H1 (cell line): ENCODE measurements at regions not wholly inside any gene's neighbourhood (a gene's known extent, or its start where the extent isn't known, plus 50 kb on each side); places are given as distances from the start of the nearest gene placed in this dataset.
A peak's percentile ranks its signal among the peaks of the same experiment; 100 is the strongest.
"Not testable (repeated sequence)": the region's sequence is repeated elsewhere in the genome, so short reads cannot be mapped to it uniquely, and the experiment has no call there.

Source experiments
- CTCF ChIA-PET: fragments of 300-600 bp; sonication (Branson Sonifier 250); formaldehyde crosslinking; loops from one replicate; lab custom pipeline; 2021; ENCODE audit not compliant: partially characterized antibody; lab: Charles Lee
- POLR2A ChIA-PET: fragments of 300-600 bp; sonication (Branson Sonifier 250); formaldehyde crosslinking; loops from one replicate; lab custom pipeline; 2021; ENCODE audit warnings: inconsistent platforms; ENCODE audit not compliant: partially characterized antibody; lab: Charles Lee
- DNase-seq, 2 experiments: peaks; one replicate each; pipeline versions ENCODE4 v3.0.0 to v3.0.0-alpha.2; 2010 to 2022; ENCODE audit warnings: low spot score in 2 of 2, low read depth in 1 of 2, mixed read lengths in 1 of 2
- FAIRE-seq: peaks from 2 replicates; lab custom pipeline; 2011; peaks lifted over from hg19 to GRCh38; lab: Jason Lieb, UNC
- H2AFZ ChIP-seq: 2 replicates; pipeline ENCODE4 v1.8.1; 2012; ENCODE audit warnings: low read length, inconsistent platforms
- H2AK5ac ChIP-seq: 2 replicates; pipeline ENCODE4 v1.6.1; 2013; ENCODE audit warnings: low read depth, low read length
- H2BK120ac ChIP-seq: replicated peaks from 2 replicates; pipeline ENCODE3; 2013; ENCODE audit warnings: low read depth, low read length, inconsistent platforms
- H2BK12ac ChIP-seq: 2 replicates; pipeline ENCODE4 v1.6.1; 2013; ENCODE audit warnings: low read depth, low read length
- H2BK15ac ChIP-seq: 2 replicates; pipeline ENCODE4 v1.6.1; 2013; ENCODE audit warnings: low read length
- H2BK20ac ChIP-seq: 2 replicates; pipeline ENCODE4 v1.6.1; 2013; ENCODE audit warnings: low read length
- H2BK5ac ChIP-seq: 2 replicates; pipeline ENCODE4 v1.6.1; 2013; ENCODE audit warnings: low read depth, low read length
- H3K14ac ChIP-seq: 2 replicates; pipeline ENCODE4 v1.6.1; 2013; ENCODE audit warnings: inconsistent platforms; ENCODE audit not compliant: insufficient read length
- H3K18ac ChIP-seq: 2 replicates; pipeline ENCODE4 v1.6.1; 2013; ENCODE audit warnings: low read length; ENCODE audit errors: extremely low read depth
- H3K23ac ChIP-seq: 2 replicates; pipeline ENCODE4 v1.6.1; 2013; ENCODE audit warnings: inconsistent platforms; ENCODE audit not compliant: insufficient read length
- H3K23me2 ChIP-seq: 2 replicates; pipeline ENCODE4 v1.6.1; 2013; ENCODE audit warnings: low read depth, low read length
- H3K27ac ChIP-seq: 2 replicates; pipeline ENCODE4 v1.6.1; 2011; ENCODE audit warnings: low read depth, low read length, inconsistent platforms
- H3K27me3 ChIP-seq, 4 experiments: replicated peaks in 1 of 4; 1 replicate in 1 of 4; 2 replicates in 3 of 4; pipeline versions ENCODE4 v1.6.1 to v1.8.1; 2011 to 2013; ENCODE audit warnings: low read length in 3 of 4, mild to moderate bottlenecking in 3 of 4, inconsistent platforms in 2 of 4, mixed read lengths in 2 of 4, moderate library complexity in 1 of 4; ENCODE audit not compliant: control insufficient read depth in 3 of 4, insufficient read depth in 3 of 4; ENCODE audit errors: extremely low read depth in 1 of 4
- H3K36me3 ChIP-seq, 4 experiments: 2 replicates each; pipeline versions ENCODE4 v1.6.1 to v1.8.1; 2011 to 2013; ENCODE audit warnings: mild to moderate bottlenecking in 4 of 4, low read length in 3 of 4, moderate library complexity in 2 of 4, control low read depth in 1 of 4, inconsistent platforms in 1 of 4; ENCODE audit not compliant: insufficient read depth in 4 of 4, control insufficient read depth in 2 of 4
- H3K4ac ChIP-seq: replicated peaks from 2 replicates; pipeline ENCODE3; 2013; ENCODE audit warnings: low read length, low read depth, mixed read lengths, inconsistent platforms; ENCODE audit not compliant: insufficient read length
- H3K4me1 ChIP-seq, 4 experiments: replicated peaks in 1 of 4; 1 replicate in 1 of 4; 2 replicates in 3 of 4; pipeline versions ENCODE4 v1.6.1 to v1.8.1; 2011 to 2013; ENCODE audit warnings: low read length in 3 of 4, inconsistent platforms in 2 of 4, mixed read lengths in 1 of 4; ENCODE audit not compliant: insufficient read depth in 4 of 4, control insufficient read depth in 3 of 4
- H3K4me2 ChIP-seq, 2 experiments: 2 replicates each; pipeline versions ENCODE4 v1.6.1 to v1.8.1; 2011 to 2013; ENCODE audit warnings: low read depth in 2 of 2, low read length in 2 of 2, control low read depth in 1 of 2, inconsistent platforms in 1 of 2, mild to moderate bottlenecking in 1 of 2; ENCODE audit not compliant: insufficient read depth in 1 of 2
- H3K4me3 ChIP-seq, 4 experiments: fragments of 200-600, 300-600 bp in 1 of 4; sonication (generic), shearing (Covaris generic), sonication (Bioruptor Twin) in 1 of 4; 2 replicates each; pipeline versions ENCODE4 v1.5.1 to v1.8.1; 2011 to 2016; ENCODE audit warnings: low read length in 4 of 4, low read depth in 3 of 4, control low read depth in 2 of 4, inconsistent platforms in 2 of 4, mild to moderate bottlenecking in 2 of 4, mixed read lengths in 1 of 4, moderate library complexity in 1 of 4; ENCODE audit not compliant: insufficient read depth in 2 of 4; ENCODE audit errors: extremely low read depth in 1 of 4
- H3K56ac ChIP-seq: replicated peaks from 2 replicates; pipeline ENCODE3; 2013; ENCODE audit warnings: low read depth, mild to moderate bottlenecking, mixed read lengths, low read length, inconsistent platforms; ENCODE audit not compliant: insufficient read length
- H3K79me1 ChIP-seq: 2 replicates; pipeline ENCODE4 v1.6.1; 2013; ENCODE audit warnings: low read depth, low read length, control low read depth
- H3K79me2 ChIP-seq, 2 experiments: 2 replicates each; pipeline versions ENCODE4 v1.6.1 to v1.8.1; 2012 to 2013; ENCODE audit warnings: low read length in 2 of 2, mild to moderate bottlenecking in 2 of 2, inconsistent platforms in 1 of 2; ENCODE audit not compliant: insufficient read depth in 2 of 2, control insufficient read depth in 1 of 2
- H3K9ac ChIP-seq, 4 experiments: replicated peaks in 1 of 4; 1 replicate in 1 of 4; 2 replicates in 3 of 4; pipeline versions ENCODE4 v1.6.1 to v1.8.1; 2011 to 2013; ENCODE audit warnings: low read depth in 3 of 4, low read length in 3 of 4, control low read depth in 2 of 4, mild to moderate bottlenecking in 2 of 4, moderate library complexity in 2 of 4, inconsistent platforms in 1 of 4; ENCODE audit errors: extremely low read depth in 1 of 4
- H3K9me3 ChIP-seq, 2 experiments: 2 replicates each; pipeline versions ENCODE4 v1.6.1 to v1.8.1; 2012 to 2013; ENCODE audit warnings: mild to moderate bottlenecking in 2 of 2, moderate library complexity in 2 of 2, control low read depth in 1 of 2, inconsistent platforms in 1 of 2, low read depth in 1 of 2, low read length in 1 of 2, mixed read lengths in 1 of 2; ENCODE audit not compliant: insufficient read depth in 2 of 2
- H4K20me1 ChIP-seq, 2 experiments: replicated peaks in 1 of 2; 2 replicates each; pipeline versions ENCODE3 to v1.8.1; 2011 to 2013; ENCODE audit warnings: inconsistent platforms in 2 of 2, low read length in 2 of 2, mild to moderate bottlenecking in 1 of 2; ENCODE audit not compliant: insufficient read depth in 2 of 2, control insufficient read depth in 1 of 2
- H4K5ac ChIP-seq: 2 replicates; pipeline ENCODE4 v1.6.1; 2013; ENCODE audit warnings: low read length, low read depth, mixed read lengths, inconsistent platforms; ENCODE audit not compliant: insufficient read length
- H4K8ac ChIP-seq: 2 replicates; pipeline ENCODE4 v1.8.0; 2013; ENCODE audit warnings: mild to moderate bottlenecking, moderate library complexity, low read length, inconsistent platforms; ENCODE audit not compliant: insufficient read depth; ENCODE audit errors: extremely low read depth
- H4K91ac ChIP-seq: replicated peaks from 2 replicates; pipeline ENCODE3; 2013; ENCODE audit warnings: low read length, mixed read lengths, inconsistent platforms; ENCODE audit not compliant: insufficient read length
- KDM4A ChIP-seq: IDR thresholded peaks from one replicate; pipeline ENCODE4 v1.7.1; 2012; ENCODE audit warnings: low read depth, mild to moderate bottlenecking, moderate library complexity, low read length, inconsistent platforms; ENCODE audit not compliant: severe bottlenecking
- WGBS, 2 experiments: shearing (Covaris generic) in 1 of 2; methylation state at CpG; one replicate each; pipeline versions ENCODE4 v1.1.6 to v1.1.7; 2013 to 2015; ENCODE audit warnings: low lambda C conversion rate in 2 of 2, mixed read lengths in 2 of 2, inconsistent platforms in 1 of 2, low coverage in 1 of 2, missing lambda C conversion rate in 1 of 2; ENCODE audit not compliant: insufficient replicate concordance in 2 of 2, insufficient coverage in 1 of 2, insufficient read length in 1 of 2; ENCODE audit errors: extremely low coverage in 1 of 2, missing lambda C conversion rate in 1 of 2; 5-methylcytosine and 5-hydroxymethylcytosine counted together

DNA sequence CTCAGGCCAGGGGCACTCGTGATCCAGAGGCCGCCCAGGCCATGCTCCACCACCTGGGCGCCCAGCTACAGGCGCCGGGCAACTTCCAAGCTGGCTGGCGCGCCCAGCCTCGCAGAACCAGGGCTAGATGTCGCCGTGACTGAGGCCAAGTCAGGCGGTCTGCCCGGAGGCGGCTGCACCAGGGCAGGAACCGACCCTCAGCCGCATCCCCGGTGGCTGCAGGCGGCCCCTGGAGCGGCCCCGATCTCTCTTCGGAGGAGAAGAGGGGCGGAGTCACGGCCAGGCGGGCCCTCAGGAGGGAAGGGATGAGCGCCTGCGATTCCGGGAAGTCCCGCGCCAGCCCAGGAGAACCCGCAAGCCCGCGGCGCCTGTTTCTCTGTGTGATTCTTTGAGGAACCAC, 63.2 kb upstream of the GPR39 start:
- WGBS, 2 experiments, result 2% methylated on average over 25 of the region's 32 CpGs; no CpG with 5 or more reads in 1 of the 2 experiments
- Histone ChIP-seq H3K4me3 (peak overlapping the region; percentile 19 to 60 (median 36); a peak in 6 of 8 replicates), H3K4me2 (peak overlapping the region; percentile 69 to 73), H3K18ac (peak overlapping the region; percentile 32; the same call in 1 of the 2 replicates), H3K9ac (peak overlapping the region in 1 of 4 experiments; percentile 34; a peak in 2 of 7 replicates)
- FAIRE-seq, H3K9me3 ChIP-seq, H2AK5ac ChIP-seq, H3K79me1 ChIP-seq, H3K23me2 ChIP-seq, H3K4ac ChIP-seq, H2BK20ac ChIP-seq, H3K36me3 ChIP-seq, H4K91ac ChIP-seq, H4K5ac ChIP-seq, H3K56ac ChIP-seq, H3K14ac ChIP-seq, H3K79me2 ChIP-seq, H2BK15ac ChIP-seq, H3K4me1 ChIP-seq, H3K27ac ChIP-seq, H4K8ac ChIP-seq, CTCF ChIA-PET, H2AFZ ChIP-seq, H2BK120ac ChIP-seq, POLR2A ChIA-PET, H4K20me1 ChIP-seq, H3K27me3 ChIP-seq, H3K23ac ChIP-seq, H2BK5ac ChIP-seq, H2BK12ac ChIP-seq: not testable (repeated sequence)
- TF ChIP-seq KDM4A, result peak; percentile 26
- DNase-seq, result peak; percentile 23 to 82

GRCh38 chr2:132360964-132361363, 55.6 kb upstream of the GPR39 start:
- H3K4ac ChIP-seq, H3K27ac ChIP-seq, H3K23me2 ChIP-seq, POLR2A ChIA-PET, H2AFZ ChIP-seq, DNase-seq, H3K56ac ChIP-seq, H2BK120ac ChIP-seq, H3K14ac ChIP-seq, H3K18ac ChIP-seq, H4K8ac ChIP-seq, H3K36me3 ChIP-seq, H3K4me1 ChIP-seq, H3K4me2 ChIP-seq, H4K20me1 ChIP-seq, H4K91ac ChIP-seq, H3K79me2 ChIP-seq, H3K9ac ChIP-seq, CTCF ChIA-PET, H3K79me1 ChIP-seq, H2BK15ac ChIP-seq, H3K4me3 ChIP-seq, H4K5ac ChIP-seq, H2BK20ac ChIP-seq, FAIRE-seq, H3K23ac ChIP-seq, H2BK12ac ChIP-seq, H2BK5ac ChIP-seq, H3K27me3 ChIP-seq, H3K9me3 ChIP-seq, H2AK5ac ChIP-seq: not testable (repeated sequence)
- 85% methylated on average over 8 of the region's 19 CpGs; no CpG with 5 or more reads in 1 of the 2 experiments for WGBS, 2 experiments
